ENCODE measurements at regions not wholly inside any gene's neighbourhood (a gene's known extent, or its start where the extent isn't known, plus 50 kb on each side); places are given as distances from the start of the nearest gene placed in this dataset.

DNA sequence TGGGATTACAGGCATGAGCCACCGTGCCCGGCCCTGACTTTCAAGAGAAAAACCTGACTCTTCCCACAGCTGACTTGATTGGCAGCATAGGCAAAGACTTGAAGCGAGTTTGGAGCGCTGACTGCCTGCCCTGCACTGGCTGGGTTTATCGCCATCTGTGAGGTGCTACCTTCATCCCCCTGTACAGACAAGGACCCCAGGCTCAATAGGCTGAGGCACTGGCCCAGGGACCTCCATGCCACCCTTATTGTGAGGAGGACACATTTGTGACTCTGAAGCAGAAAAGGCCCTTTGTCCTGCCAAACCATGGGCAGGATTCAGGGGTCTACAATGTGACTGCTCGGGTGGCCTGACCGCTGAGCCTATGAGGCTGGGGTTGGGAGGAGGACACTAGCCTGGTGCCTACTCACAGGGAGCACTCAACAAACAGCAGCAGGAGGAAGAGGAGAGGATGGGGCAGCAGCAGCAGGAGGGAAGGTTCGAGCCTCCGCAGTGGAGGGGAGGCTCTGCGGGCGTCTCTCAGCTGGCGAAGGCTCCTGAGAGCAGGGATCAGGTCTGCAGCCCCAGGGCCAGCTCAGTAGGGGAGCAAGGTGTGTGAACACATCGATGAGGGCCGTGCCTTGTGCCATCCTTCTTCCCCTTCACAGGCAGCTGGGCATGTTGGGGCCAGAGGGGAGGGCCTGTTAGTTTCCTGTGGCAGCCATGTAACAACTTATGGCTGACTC lies 72.9 kb upstream of the WNT7B start:
- no peak overlapping the region for H3K27ac ChIP-seq (ENCODE audit: insufficient read length, low read depth, low read length)
- H3K23ac ChIP-seq (ENCODE audit: insufficient read length, low read depth, low read length) = no peak overlapping the region
- no peak overlapping the region for H3K4me2 ChIP-seq (ENCODE audit: insufficient read depth, insufficient read length, low read length)
- no peak overlapping the region for H2AFZ ChIP-seq (ENCODE audit: low read length)
- no peak overlapping the region for H2BK12ac ChIP-seq (ENCODE audit: insufficient read length, low read depth, low read length)
- no peak overlapping the region for H2BK5ac ChIP-seq (ENCODE audit: insufficient read length, low read length)
- H3K79me2 ChIP-seq (ENCODE audit: insufficient read depth, low read length) = no peaks in the 10 kb centered on the region
- no peak overlapping the region for H2BK20ac ChIP-seq (ENCODE audit: low read depth, low read length, poor library complexity, severe bottlenecking)
- H3K27ac Mint-ChIP-seq = no peak overlapping the region; a peak in 1 of 7 replicates
- H3K36me3 Mint-ChIP-seq (ENCODE audit: insufficient read depth in 1 of 3, low read depth in 3 of 3) = no peaks in the 10 kb centered on the region
- H3T11ph ChIP-seq (ENCODE audit: low read length) = no peak overlapping the region
- H4K5ac ChIP-seq (ENCODE audit: insufficient read length, low read depth, low read length) = no peak overlapping the region
- no peaks in the 10 kb centered on the region for H3K9me3 Mint-ChIP-seq
- H3K18ac ChIP-seq (ENCODE audit: insufficient read length, low read depth, low read length) = no peak overlapping the region
- H3K56ac ChIP-seq (ENCODE audit: insufficient read length, low read depth, low read length) = no peak overlapping the region
- no peak overlapping the region for H3K9ac ChIP-seq (ENCODE audit: extremely low read depth, insufficient read length, low read length)
- TF ChIP-seq, protein P1, sequence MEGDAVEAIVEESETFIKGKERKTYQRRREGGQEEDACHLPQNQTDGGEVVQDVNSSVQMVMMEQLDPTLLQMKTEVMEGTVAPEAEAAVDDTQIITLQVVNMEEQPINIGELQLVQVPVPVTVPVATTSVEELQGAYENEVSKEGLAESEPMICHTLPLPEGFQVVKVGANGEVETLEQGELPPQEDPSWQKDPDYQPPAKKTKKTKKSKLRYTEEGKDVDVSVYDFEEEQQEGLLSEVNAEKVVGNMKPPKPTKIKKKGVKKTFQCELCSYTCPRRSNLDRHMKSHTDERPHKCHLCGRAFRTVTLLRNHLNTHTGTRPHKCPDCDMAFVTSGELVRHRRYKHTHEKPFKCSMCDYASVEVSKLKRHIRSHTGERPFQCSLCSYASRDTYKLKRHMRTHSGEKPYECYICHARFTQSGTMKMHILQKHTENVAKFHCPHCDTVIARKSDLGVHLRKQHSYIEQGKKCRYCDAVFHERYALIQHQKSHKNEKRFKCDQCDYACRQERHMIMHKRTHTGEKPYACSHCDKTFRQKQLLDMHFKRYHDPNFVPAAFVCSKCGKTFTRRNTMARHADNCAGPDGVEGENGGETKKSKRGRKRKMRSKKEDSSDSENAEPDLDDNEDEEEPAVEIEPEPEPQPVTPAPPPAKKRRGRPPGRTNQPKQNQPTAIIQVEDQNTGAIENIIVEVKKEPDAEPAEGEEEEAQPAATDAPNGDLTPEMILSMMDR (conservative IDR thresholded peaks at IDR 0.05) = no peak
- H2AK5ac ChIP-seq (ENCODE audit: insufficient read length, low read length) = no peak overlapping the region
- no peaks in the 10 kb centered on the region for H3K4me1 ChIP-seq (ENCODE audit: insufficient read depth, low read length)
- no peak overlapping the region for H2BK120ac ChIP-seq (ENCODE audit: low read depth, low read length, poor library complexity, severe bottlenecking)
- H3K4me3 Mint-ChIP-seq = no peak overlapping the region
- no peaks in the 10 kb centered on the region for H4K20me1 ChIP-seq (ENCODE audit: control insufficient read depth, insufficient read depth, insufficient read length)
- peaks cover 30% of the 10 kb centered on the region for H3K27me3 Mint-ChIP-seq (ENCODE audit: low read depth)
- peaks cover 0 to 12% of the 10 kb centered on the region in 2 experiments; a peak in 2 of 4 replicates for H3K4me1 Mint-ChIP-seq
- H3K4ac ChIP-seq (ENCODE audit: low read depth, low read length) = no peak overlapping the region
- no peak overlapping the region for H2BK15ac ChIP-seq (ENCODE audit: low read depth, low read length)
- no CpG with 5 or more reads among the region's 14 CpGs for WGBS (ENCODE audit: extremely low coverage, insufficient read length, low lambda C conversion rate)
- H4K8ac ChIP-seq (replicated peaks; ENCODE audit: insufficient read length, low read depth, low read length) = no peak overlapping the region
- H4K91ac ChIP-seq (ENCODE audit: insufficient read length, low read depth, low read length) = no peak overlapping the region
- peaks cover 3% of the 10 kb centered on the region; the same call in 1 of the 2 replicates for H3K27me3 ChIP-seq (ENCODE audit: insufficient read depth, low read length)
- DNase-seq = no peak
- no peaks in the 10 kb centered on the region for H3K79me1 ChIP-seq (ENCODE audit: insufficient read depth, low read depth, low read length, poor library complexity, severe bottlenecking)
- H3K23me2 ChIP-seq (ENCODE audit: insufficient read length, low read depth, low read length, poor library complexity, severe bottlenecking) = peaks cover 6% of the 10 kb centered on the region
- H3K14ac ChIP-seq (ENCODE audit: insufficient read depth, low read length) = no peak overlapping the region; the same call in 1 of the 2 replicates
- H3K9me3 ChIP-seq (ENCODE audit: control insufficient read depth, low read depth, low read length) = no peaks in the 10 kb centered on the region
